ENCODE measurements at regions not wholly inside any gene's neighbourhood (a gene's known extent, or its start where the extent isn't known, plus 50 kb on each side); places are given as distances from the start of the nearest gene placed in this dataset.

GRCh38 chr2:144877893-144878292 lies 358.0 kb upstream of the ZEB2 start:
- no peak for DNase-seq (ENCODE audit: low spot score)
- in situ Hi-C loops (cut with MboI; ENCODE audit: low pct_unique_long_range_greater_than_20kb, low sequenced_read_pairs, unreplicated experiment): no loop called here
- TF ChIP-seq CTCF (IDR thresholded peaks at IDR 0.05; ENCODE audit: extremely low read depth, insufficient read depth, missing control alignments): no peak

- DNase-seq (ENCODE audit: low spot score): no peak
- in situ Hi-C loops (cut with MboI; ENCODE audit: low pct_unique_long_range_greater_than_20kb, low sequenced_read_pairs, unreplicated experiment): no loop called here
- TF ChIP-seq CTCF (IDR thresholded peaks at IDR 0.05; ENCODE audit: extremely low read depth, insufficient read depth, missing control alignments): no peak
Observed at GRCh38 chr2:144876013-144876412, 356.1 kb upstream of the ZEB2 start.

- in situ Hi-C loops (cut with MboI; ENCODE audit: low pct_unique_long_range_greater_than_20kb, low sequenced_read_pairs, unreplicated experiment): no loop called here
- no peak for DNase-seq (ENCODE audit: low spot score)
- TF ChIP-seq CTCF (IDR thresholded peaks at IDR 0.05; ENCODE audit: extremely low read depth, insufficient read depth, missing control alignments): no peak
Observed at GRCh38 chr2:144875290-144875969, 355.5 kb upstream of the ZEB2 start.

GRCh38 chr2:144865670-144866069 lies 345.8 kb upstream of the ZEB2 start:
- DNase-seq (ENCODE audit: low spot score): no peak
- TF ChIP-seq CTCF (IDR thresholded peaks at IDR 0.05; ENCODE audit: extremely low read depth, insufficient read depth, missing control alignments): no peak
- in situ Hi-C loops (cut with MboI; ENCODE audit: low pct_unique_long_range_greater_than_20kb, low sequenced_read_pairs, unreplicated experiment): no loop called here

- DNase-seq (ENCODE audit: low spot score): no peak
- TF ChIP-seq CTCF (IDR thresholded peaks at IDR 0.05; ENCODE audit: extremely low read depth, insufficient read depth, missing control alignments): no peak
- in situ Hi-C loops (cut with MboI; ENCODE audit: low pct_unique_long_range_greater_than_20kb, low sequenced_read_pairs, unreplicated experiment): no loop called here
Observed at GRCh38 chr2:144859716-144860115, 339.8 kb upstream of the ZEB2 start.

GRCh38 chr2:144858211-144858610 lies 338.3 kb upstream of the ZEB2 start:
- in situ Hi-C loops (cut with MboI; ENCODE audit: low pct_unique_long_range_greater_than_20kb, low sequenced_read_pairs, unreplicated experiment): no loop called here

More at GRCh38 chr2:144858211-144858610, 338.3 kb upstream of the ZEB2 start:
- no peak for TF ChIP-seq CTCF (IDR thresholded peaks at IDR 0.05; ENCODE audit: extremely low read depth, insufficient read depth, missing control alignments)
- no peak for DNase-seq (ENCODE audit: low spot score)

Data from GM13977 (cell line).